Islet of Langerhans (tissue), 1 donor: ENCODE measurements at regions not wholly inside any gene's neighbourhood (a gene's known extent, or its start where the extent isn't known, plus 50 kb on each side); places are given as distances from the start of the nearest gene placed in this dataset.

ENCODE experiments used
- FAIRE-seq: peaks from one replicate; lab custom pipeline; 2011; peaks lifted over from hg19 to GRCh38; lab: Jason Lieb, UNC

GRCh38 chr6:108734271-108734922, 113.8 kb upstream of the ARMC2 start:
- no peak for FAIRE-seq

- no peak for FAIRE-seq
These were observed 112.8 kb upstream of the ARMC2 start for GRCh38 chr6:108735310-108736001.

- FAIRE-seq = no peak
These were observed 112.2 kb upstream of the ARMC2 start for GRCh38 chr6:108736002-108736361.

- no peak for FAIRE-seq
These were observed 111.4 kb upstream of the ARMC2 start for GRCh38 chr6:108736832-108737231.

GRCh38 chr6:108737594-108738546, 110.4 kb upstream of the ARMC2 start:
- FAIRE-seq = no peak

- no peak for FAIRE-seq
These were observed 109.4 kb upstream of the ARMC2 start for GRCh38 chr6:108738684-108739416.

- no peak for FAIRE-seq
These were observed 108.5 kb upstream of the ARMC2 start for GRCh38 chr6:108739496-108740330.

DNA sequence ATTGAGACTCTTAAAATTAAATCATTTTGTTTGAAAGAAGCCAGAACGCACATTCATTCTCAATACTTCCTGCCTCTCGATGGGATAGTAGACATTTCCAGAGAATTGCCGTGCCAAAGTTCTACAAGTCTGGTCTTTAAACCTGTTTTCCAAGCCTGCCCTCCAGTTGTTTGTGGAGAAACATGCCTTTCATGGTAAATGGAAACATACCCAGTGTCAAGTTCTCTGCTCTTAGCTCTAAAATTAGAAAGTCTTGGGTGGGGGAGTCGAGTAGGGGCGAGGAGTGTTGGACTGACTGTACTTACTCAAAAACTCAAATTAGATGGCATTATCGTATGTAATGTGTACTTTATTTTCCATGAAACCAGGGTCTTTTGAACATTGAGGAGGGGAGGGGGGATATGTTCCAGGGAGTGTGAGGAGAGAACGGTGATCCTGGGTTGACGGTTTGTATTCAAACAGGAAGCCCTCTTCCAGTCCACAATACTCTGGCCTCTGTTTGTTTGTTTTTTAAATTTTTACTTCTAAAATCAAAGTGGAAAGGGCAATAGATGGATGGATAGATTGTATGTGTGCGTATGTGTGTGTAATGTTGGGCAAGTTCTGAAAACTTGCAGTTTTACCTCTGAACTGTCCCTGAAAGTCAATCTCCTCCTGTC, 106.8 kb upstream of the ARMC2 start:
- no peak for FAIRE-seq

GRCh38 chr6:108742041-108742440, 106.2 kb upstream of the ARMC2 start:
- no peak for FAIRE-seq

- FAIRE-seq = no peak
These were observed 103.8 kb upstream of the ARMC2 start for GRCh38 chr6:108744244-108744972.

- FAIRE-seq = no peak
These were observed 103.2 kb upstream of the ARMC2 start for GRCh38 chr6:108744996-108745395.

GRCh38 chr6:108745664-108746336, 102.4 kb upstream of the ARMC2 start:
- no peak for FAIRE-seq

GRCh38 chr6:108746366-108746765, 101.9 kb upstream of the ARMC2 start:
- no peak for FAIRE-seq

GRCh38 chr6:108746836-108747575, 101.2 kb upstream of the ARMC2 start:
- no peak for FAIRE-seq

- no peak for FAIRE-seq
These were observed 100.2 kb upstream of the ARMC2 start for GRCh38 chr6:108748055-108748454.

- FAIRE-seq = no peak
These were observed 99.3 kb upstream of the ARMC2 start for GRCh38 chr6:108748959-108749358.

GRCh38 chr6:108750801-108751200, 97.4 kb upstream of the ARMC2 start:
- FAIRE-seq = no peak

- no peak for FAIRE-seq
These were observed 96.9 kb upstream of the ARMC2 start for GRCh38 chr6:108751282-108751681.
